B cell (primary cell): ENCODE measurements at regions not wholly inside any gene's neighbourhood (a gene's known extent, or its start where the extent isn't known, plus 50 kb on each side); places are given as distances from the start of the nearest gene placed in this dataset.
A peak's percentile ranks its signal among the peaks of the same experiment; 100 is the strongest.

Experiments
- ATAC-seq: fragments of 200-7000 bp; cut with Tn5 transposase; one replicate; pipeline ENCODE4 v1.10.0; 2021; ENCODE audit warnings: low read depth, mild to moderate bottlenecking, moderate number of reproducible peaks, moderate library complexity
- CTCF ChIA-PET: fragments of 350-600 bp; sonication (Branson Sonifier 250); formaldehyde crosslinking; loops from one replicate; lab custom pipeline; 2021; ENCODE audit warnings: antibody characterized with exemption, inconsistent platforms; lab: Charles Lee
- POLR2A ChIA-PET: fragments of 350-600 bp; sonication (Branson Sonifier 250); formaldehyde crosslinking; loops from one replicate; lab custom pipeline; 2021; ENCODE audit warnings: antibody characterized with exemption; lab: Charles Lee
- DNase-seq: peaks from one replicate; pipeline ENCODE4 v3.0.0; 2013
- H2AFZ ChIP-seq: 2 replicates; pipeline ENCODE4 v1.6.1; 2012; ENCODE audit warnings: mild to moderate bottlenecking, low read depth, low read length; ENCODE audit not compliant: insufficient read depth, poor library complexity, severe bottlenecking
- H3K27ac ChIP-seq, 2 donors: 1 replicate in 1 of 2; 2 replicates in 1 of 2; pipeline ENCODE4 v1.5.1; 2012 to 2013; ENCODE audit warnings: low read length in 2 of 2, mild to moderate bottlenecking in 2 of 2, moderate library complexity in 1 of 2
- H3K27me3 ChIP-seq, 4 experiments: fragments of 200-600 bp in 1 of 4; sonication (generic) in 1 of 4; replicated peaks in 1 of 4; 1 replicate in 2 of 4; 2 replicates in 2 of 4; pipeline versions ENCODE4 v1.6.1 to v1.7.0; 2013 to 2016; ENCODE audit warnings: low read length in 3 of 4, mild to moderate bottlenecking in 2 of 4, mixed read lengths in 1 of 4, moderate library complexity in 1 of 4; ENCODE audit not compliant: insufficient read depth in 4 of 4, control insufficient read depth in 3 of 4; ENCODE audit errors: control extremely low read depth in 1 of 4
- H3K36me3 ChIP-seq, 2 experiments: replicated peaks in 1 of 2; 1 replicate in 1 of 2; 2 replicates in 1 of 2; pipeline versions ENCODE4 v1.6.1 to v1.7.1; 2013; ENCODE audit warnings: low read length in 1 of 2; ENCODE audit not compliant: insufficient read depth in 2 of 2, control insufficient read depth in 1 of 2; ENCODE audit errors: control extremely low read depth in 1 of 2, extremely low read depth in 1 of 2
- H3K4me1 ChIP-seq, 2 donors: fragments of 200-600 bp in 1 of 2; sonication (generic) in 1 of 2; 1 replicate in 1 of 2; 2 replicates in 1 of 2; pipeline versions ENCODE4 v1.5.1 to v1.6.1; 2013 to 2017; ENCODE audit warnings: low read length in 2 of 2; ENCODE audit not compliant: control insufficient read depth in 2 of 2, insufficient read depth in 2 of 2
- H3K4me2 ChIP-seq: replicated peaks from 2 replicates; pipeline ENCODE3; 2012; ENCODE audit warnings: mild to moderate bottlenecking, low read depth, low read length; ENCODE audit not compliant: poor library complexity, severe bottlenecking
- H3K4me3 ChIP-seq, 5 experiments: fragments of 200-600 bp in 1 of 5; sonication (generic) in 1 of 5; 1 replicate in 3 of 5; 2 replicates in 2 of 5; pipeline versions ENCODE4 v1.5.1 to v1.7.0; 2011 to 2016; ENCODE audit warnings: low read length in 4 of 5, mild to moderate bottlenecking in 4 of 5, low read depth in 2 of 5, control low read depth in 1 of 5, moderate library complexity in 1 of 5; ENCODE audit not compliant: insufficient read depth in 1 of 5; ENCODE audit errors: control extremely low read depth in 1 of 5, extremely low read depth in 1 of 5
- H3K79me2 ChIP-seq: fragments of 200-600 bp; sonication (generic); one replicate; pipeline ENCODE4 v1.6.0; 2016; ENCODE audit warnings: low read length; ENCODE audit not compliant: control insufficient read depth, insufficient read depth
- H3K9ac ChIP-seq: fragments of 200-600 bp; sonication (generic); 2 replicates; pipeline ENCODE4 v1.6.1; 2017; ENCODE audit warnings: mild to moderate bottlenecking, low read length, moderate library complexity
- H3K9me3 ChIP-seq, 3 donors: one replicate each; pipeline versions ENCODE4 v1.6.1 to v1.7.1; 2013; ENCODE audit warnings: low read length in 2 of 3; ENCODE audit not compliant: control insufficient read depth in 2 of 3, insufficient read depth in 1 of 3; ENCODE audit errors: control extremely low read depth in 1 of 3
- H4K20me1 ChIP-seq: 2 replicates; pipeline ENCODE4 v1.6.0; 2012; ENCODE audit warnings: mild to moderate bottlenecking, low read length; ENCODE audit not compliant: insufficient read depth, control insufficient read depth, poor library complexity, severe bottlenecking
- H3K27ac Mint-ChIP-seq: one replicate; pipeline ENCODE4 v1.8.0; 2021; ENCODE audit warnings: mixed read lengths
- H3K27me3 Mint-ChIP-seq: one replicate; pipeline ENCODE4 v1.8.0; 2021; ENCODE audit warnings: mixed read lengths
- H3K4me1 Mint-ChIP-seq: one replicate; pipeline ENCODE4 v1.8.0; 2021; ENCODE audit warnings: mixed read lengths
- H3K4me3 Mint-ChIP-seq: one replicate; pipeline ENCODE4 v1.8.0; 2021; ENCODE audit warnings: mixed read lengths
- H3K9me3 Mint-ChIP-seq: one replicate; pipeline ENCODE4 v1.8.0; 2022; ENCODE audit warnings: mixed read lengths; ENCODE audit not compliant: insufficient read depth
- CTCF ChIP-seq: fragments of 200-600 bp; IDR thresholded peaks from one replicate; pipeline ENCODE4 v1.8.0; 2022; ENCODE audit warnings: antibody characterized with exemption, mild to moderate bottlenecking
- EZH2 ChIP-seq: IDR thresholded peaks from 2 replicates; pipeline ENCODE4 v1.6.1; 2012; ENCODE audit warnings: borderline replicate concordance, low read depth, mild to moderate bottlenecking, moderate library complexity, low read length; ENCODE audit not compliant: insufficient read depth, poor library complexity, severe bottlenecking
- WGBS: methylation state at CpG from one replicate; pipeline ENCODE4 v1.1.5; 2013; ENCODE audit warnings: missing lambda C conversion rate; ENCODE audit not compliant: insufficient coverage; 5-methylcytosine and 5-hydroxymethylcytosine counted together
- intact Hi-C: fragments of 100-400 bp; cut with micrococcal nuclease; formaldehyde crosslinking; loops from one replicate; pipeline ENCODE4 v1.10.0; 2022

DNA sequence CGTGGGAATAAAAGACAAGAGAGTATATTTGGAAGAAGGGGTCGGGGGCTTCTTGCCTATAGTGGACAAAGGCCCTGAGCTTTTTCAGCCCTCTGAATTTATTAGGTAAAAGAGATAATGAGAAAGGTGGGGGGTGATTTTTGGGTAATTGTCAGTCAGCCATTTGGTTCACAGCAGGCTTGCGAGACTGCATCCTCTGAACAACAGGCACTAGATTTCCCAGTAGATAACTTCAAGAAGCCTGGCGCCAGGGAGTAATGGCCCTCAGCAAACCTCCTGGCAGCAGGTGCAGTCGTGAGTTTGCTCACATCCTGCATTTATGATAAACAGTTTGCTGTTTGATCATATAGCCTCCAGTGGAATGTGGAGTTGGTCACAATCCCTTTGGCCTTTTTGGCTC lies 609.0 kb downstream of the DHX35 start:
- H3K4me1 ChIP-seq, result peaks cover 0 to 10% of the 10 kb centered on the region in 2 donors
- no peak overlapping the region for H3K4me3 ChIP-seq
- ATAC-seq, result no peak
- TF ChIP-seq EZH2 (no peak), CTCF (no peak)
- no peak for DNase-seq
- intact Hi-C loops, result no loop called here
- Mint-ChIP-seq H3K27ac (no peak overlapping the region), H3K4me1 (peaks cover 10% of the 10 kb centered on the region), H3K4me3 (no peak overlapping the region), H3K9me3 (no peaks in the 10 kb centered on the region), H3K27me3 (peaks cover 3% of the 10 kb centered on the region)
- ChIA-PET CTCF (no interaction called here), POLR2A (no interaction called here)
- H3K27me3 ChIP-seq, result no peaks in the 10 kb centered on the region
- H3K4me2 ChIP-seq, result no peak overlapping the region
- no peaks in the 10 kb centered on the region for H3K79me2 ChIP-seq
- WGBS, result 65% methylated on average over 5 of the region's 5 CpGs
- no peaks in the 10 kb centered on the region for H4K20me1 ChIP-seq
- no peak overlapping the region for H3K27ac ChIP-seq
- peaks cover 0 to 8% (median 0%) of the 10 kb centered on the region in 3 donors for H3K9me3 ChIP-seq
- H2AFZ ChIP-seq, result no peak overlapping the region
- no peaks in the 10 kb centered on the region for H3K36me3 ChIP-seq
- H3K9ac ChIP-seq, result no peak overlapping the region

DNA sequence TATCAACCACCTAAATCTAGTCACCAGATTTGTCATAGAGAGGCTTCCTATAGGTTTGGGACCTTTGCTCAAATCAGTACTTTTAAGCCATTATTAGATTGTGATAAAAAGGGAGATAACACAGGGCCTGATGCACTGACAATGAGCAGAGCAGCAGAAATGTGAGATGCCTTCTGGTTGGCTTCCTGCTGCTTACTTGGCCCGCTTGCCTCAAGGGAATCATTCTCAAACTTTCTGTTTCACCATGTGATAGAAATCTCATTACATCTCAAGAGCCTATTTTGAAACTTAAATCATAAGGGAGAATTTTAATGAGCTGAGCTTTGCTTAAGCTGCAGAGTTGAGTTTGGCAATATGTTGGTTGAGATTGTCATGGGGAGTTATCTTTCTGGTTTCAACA lies 606.0 kb downstream of the DHX35 start:
- peak; percentile 39 for DNase-seq
- H3K79me2 ChIP-seq, result no peaks in the 10 kb centered on the region
- H3K4me3 Mint-ChIP-seq, result peak overlapping the region; percentile 4
- ChIA-PET CTCF (no interaction called here), POLR2A (no interaction called here)
- intact Hi-C loops, result no loop called here
- peak overlapping the region in 1 of 2 donors; percentile 11 for H3K27ac ChIP-seq
- H4K20me1 ChIP-seq, result no peaks in the 10 kb centered on the region
- no peak overlapping the region for H2AFZ ChIP-seq
- no peaks in the 10 kb centered on the region for H3K27me3 ChIP-seq
- H3K9me3 Mint-ChIP-seq, result no peaks in the 10 kb centered on the region
- peak overlapping the region; percentile 66 for H3K27ac Mint-ChIP-seq
- no peak overlapping the region for H3K9ac ChIP-seq
- peak; percentile 57 for ATAC-seq
- H3K27me3 Mint-ChIP-seq, result no peaks in the 10 kb centered on the region
- WGBS, result no CpG with 5 or more reads among the region's 1 CpG
- no peak overlapping the region for H3K4me2 ChIP-seq
- no peaks in the 10 kb centered on the region for H3K36me3 ChIP-seq
- peaks cover 10% of the 10 kb centered on the region for H3K4me1 Mint-ChIP-seq
- H3K4me1 ChIP-seq, result peaks cover 0 to 10% of the 10 kb centered on the region in 2 donors
- H3K9me3 ChIP-seq, result no peaks in the 10 kb centered on the region
- no peak overlapping the region for H3K4me3 ChIP-seq
- TF ChIP-seq CTCF (no peak), EZH2 (no peak)
